ENCODE measurements at regions not wholly inside any gene's neighbourhood (a gene's known extent, or its start where the extent isn't known, plus 50 kb on each side); places are given as distances from the start of the nearest gene placed in this dataset.

GRCh38 chr7:142685877-142686508 lies 63.3 kb upstream of the PRSS1 start:
- ChIA-PET POLR2A (no interaction called here), CTCF (no interaction called here)
- Mint-ChIP-seq H3K27ac (no peak overlapping the region), H3K9me3 (peaks cover 4% of the 10 kb centered on the region), H3K4me3 (no peak overlapping the region), H3K4me1 (peaks cover 9% of the 10 kb centered on the region; the same call in 1 of the 2 replicates), H3K36me3 (peaks cover 4% of the 10 kb centered on the region; the same call in 1 of the 2 replicates), H3K27me3 (ENCODE audit: low read depth) (no peaks in the 10 kb centered on the region; the same call in 1 of the 2 replicates)
- ATAC-seq (no peak), DNase-seq (ENCODE audit: low spot score) (no peak)
- no peak for TF ChIP-seq PRRX2 (CRISPR knock-in tag; IDR thresholded peaks at IDR 0.05)
- no peak for TF ChIP-seq ZSCAN18 (CRISPR knock-in tag; IDR thresholded peaks at IDR 0.05)

- peaks cover 12% of the 10 kb centered on the region for H3K36me3 Mint-ChIP-seq
- peaks cover 21% of the 10 kb centered on the region for H3K9me3 Mint-ChIP-seq
- no peak for TF ChIP-seq ZBTB43 (CRISPR knock-in tag; IDR thresholded peaks at IDR 0.05)
- no peak for TF ChIP-seq CREM (CRISPR knock-in tag; IDR thresholded peaks at IDR 0.05)
- TF ChIP-seq E2F4 (CRISPR knock-in tag; IDR thresholded peaks at IDR 0.05; ENCODE audit: borderline replicate concordance, low read depth): no peak
- no peak for TF ChIP-seq GRHL2 (CRISPR knock-in tag; IDR thresholded peaks at IDR 0.05; ENCODE audit: insufficient replicate concordance, severe bottlenecking)
- no peak for TF ChIP-seq ETV6 (CRISPR knock-in tag; IDR thresholded peaks at IDR 0.05)
- no peak for TF ChIP-seq ZNF281 (CRISPR knock-in tag; IDR thresholded peaks at IDR 0.05)
- no peak for TF ChIP-seq NR2C2 (CRISPR knock-in tag; IDR thresholded peaks at IDR 0.05)
- no peak for TF ChIP-seq ZBTB21 (CRISPR knock-in tag; IDR thresholded peaks at IDR 0.05; ENCODE audit: borderline replicate concordance)
- TF ChIP-seq IRF2 (CRISPR knock-in tag; IDR thresholded peaks at IDR 0.05; ENCODE audit: borderline replicate concordance, low read depth): no peak
- no peak for TF ChIP-seq TCF7 (CRISPR knock-in tag; IDR thresholded peaks at IDR 0.05; ENCODE audit: low read depth)
- TF ChIP-seq OVOL2 (CRISPR knock-in tag; IDR thresholded peaks at IDR 0.05; ENCODE audit: borderline replicate concordance): no peak
- TF ChIP-seq JUN (CRISPR knock-in tag; IDR thresholded peaks at IDR 0.05): no peak
- no peak for TF ChIP-seq TEAD1 (CRISPR knock-in tag; IDR thresholded peaks at IDR 0.05)
- TF ChIP-seq FOXK1 (CRISPR knock-in tag; IDR thresholded peaks at IDR 0.05): no peak
- no peak for TF ChIP-seq FOXP4 (CRISPR knock-in tag; IDR thresholded peaks at IDR 0.05)
- H3K27me3 Mint-ChIP-seq (ENCODE audit: low read depth): no peaks in the 10 kb centered on the region; the same call in 1 of the 2 replicates
- CTCF ChIA-PET: interaction anchor here (0.6 to 2.6 kb wide), 3 partner anchors 49 to 103 kb away, joined by 3 to 9 read pairs (median 3); no protein-coding TSS in a partner anchor
- H3K27ac Mint-ChIP-seq: no peak overlapping the region
- H3K4me3 Mint-ChIP-seq: no peak overlapping the region
- no peaks in the 10 kb centered on the region for H3K4me1 Mint-ChIP-seq
- POLR2A ChIA-PET: no interaction called here
- DNase-seq (ENCODE audit: low spot score): no peak
- ATAC-seq: no peak
These were observed 67.8 kb upstream of the PRSS1 start for GRCh38 chr7:142681314-142682092.
